Left ventricle myocardium inferior (tissue), 1 donor: ENCODE measurements at regions not wholly inside any gene's neighbourhood (a gene's known extent, or its start where the extent isn't known, plus 50 kb on each side); places are given as distances from the start of the nearest gene placed in this dataset.

Experiments used
- DNase-seq: peaks from one replicate; pipeline ENCODE4 v3.0.0-alpha.2; 2020
- H3K27ac ChIP-seq: fragments of 200-600 bp; replicated peaks from 2 replicates; pipeline ENCODE4 v1.8.0; 2021
- H3K27me3 ChIP-seq: fragments of 200-600 bp; 2 replicates; pipeline ENCODE4 v1.8.0; 2021; ENCODE audit warnings: low read depth
- H3K36me3 ChIP-seq: fragments of 200-600 bp; 2 replicates; pipeline ENCODE4 v1.8.0; 2021
- H3K4me1 ChIP-seq: fragments of 200-600 bp; 2 replicates; pipeline ENCODE4 v1.8.0; 2021
- H3K4me3 ChIP-seq: fragments of 200-600 bp; 2 replicates; pipeline ENCODE4 v1.8.0; 2021; ENCODE audit warnings: mild to moderate bottlenecking, moderate library complexity
- H3K9me3 ChIP-seq: fragments of 200-600 bp; replicated peaks from 2 replicates; pipeline ENCODE4 v1.8.0; 2021
- intact Hi-C: fragments of 100-400 bp; cut with micrococcal nuclease; formaldehyde crosslinking; loops from one replicate; pipeline ENCODE4 v1.11.0; 2022
- TF ChIP-seq, protein P1 (sequence below): fragments of 200-600 bp; IDR thresholded peaks from 2 replicates; pipeline ENCODE4 v1.8.0; 2021; ENCODE audit warnings: antibody characterized with exemption, mild to moderate bottlenecking, borderline replicate concordance
- donor health status: DM: no; HTN: yes; CAD: no; lungs with severe emphysema.

- no peak for DNase-seq
- intact Hi-C loops, result no loop called here
- TF ChIP-seq, protein P1, sequence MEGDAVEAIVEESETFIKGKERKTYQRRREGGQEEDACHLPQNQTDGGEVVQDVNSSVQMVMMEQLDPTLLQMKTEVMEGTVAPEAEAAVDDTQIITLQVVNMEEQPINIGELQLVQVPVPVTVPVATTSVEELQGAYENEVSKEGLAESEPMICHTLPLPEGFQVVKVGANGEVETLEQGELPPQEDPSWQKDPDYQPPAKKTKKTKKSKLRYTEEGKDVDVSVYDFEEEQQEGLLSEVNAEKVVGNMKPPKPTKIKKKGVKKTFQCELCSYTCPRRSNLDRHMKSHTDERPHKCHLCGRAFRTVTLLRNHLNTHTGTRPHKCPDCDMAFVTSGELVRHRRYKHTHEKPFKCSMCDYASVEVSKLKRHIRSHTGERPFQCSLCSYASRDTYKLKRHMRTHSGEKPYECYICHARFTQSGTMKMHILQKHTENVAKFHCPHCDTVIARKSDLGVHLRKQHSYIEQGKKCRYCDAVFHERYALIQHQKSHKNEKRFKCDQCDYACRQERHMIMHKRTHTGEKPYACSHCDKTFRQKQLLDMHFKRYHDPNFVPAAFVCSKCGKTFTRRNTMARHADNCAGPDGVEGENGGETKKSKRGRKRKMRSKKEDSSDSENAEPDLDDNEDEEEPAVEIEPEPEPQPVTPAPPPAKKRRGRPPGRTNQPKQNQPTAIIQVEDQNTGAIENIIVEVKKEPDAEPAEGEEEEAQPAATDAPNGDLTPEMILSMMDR, result no peak
Measured at GRCh38 chr9:80094176-80094771, 522.5 kb downstream of the TLE4 start.

GRCh38 chr9:80093695-80094094, 521.9 kb downstream of the TLE4 start:
- DNase-seq, result no peak
- H3K36me3 ChIP-seq, result no peaks in the 10 kb centered on the region
- no peak overlapping the region for H3K4me3 ChIP-seq
- TF ChIP-seq, protein P1, result no peak
- intact Hi-C loops, result no loop called here
- H3K27ac ChIP-seq, result no peak overlapping the region
- H3K9me3 ChIP-seq, result no peaks in the 10 kb centered on the region
- no peaks in the 10 kb centered on the region for H3K4me1 ChIP-seq
- H3K27me3 ChIP-seq, result peaks cover 6% of the 10 kb centered on the region

More at GRCh38 chr9:80094176-80094771, 522.5 kb downstream of the TLE4 start:
- no peaks in the 10 kb centered on the region for H3K9me3 ChIP-seq
- no peak overlapping the region for H3K27ac ChIP-seq
- peaks cover 6% of the 10 kb centered on the region for H3K27me3 ChIP-seq
- H3K4me1 ChIP-seq, result no peaks in the 10 kb centered on the region
- H3K36me3 ChIP-seq, result no peaks in the 10 kb centered on the region
- no peak overlapping the region for H3K4me3 ChIP-seq

- intact Hi-C loops, result no loop called here
- no peak for DNase-seq
- no peak overlapping the region for H3K4me3 ChIP-seq
- H3K9me3 ChIP-seq, result no peaks in the 10 kb centered on the region
- H3K36me3 ChIP-seq, result no peaks in the 10 kb centered on the region
- H3K4me1 ChIP-seq, result no peaks in the 10 kb centered on the region
- peaks cover 6% of the 10 kb centered on the region for H3K27me3 ChIP-seq
- H3K27ac ChIP-seq, result no peak overlapping the region
- TF ChIP-seq, protein P1, result no peak
Measured at GRCh38 chr9:80091526-80091925, 519.8 kb downstream of the TLE4 start.

- intact Hi-C loops, result no loop called here
- TF ChIP-seq, protein P1, result no peak
- Histone ChIP-seq H3K36me3 (no peaks in the 10 kb centered on the region), H3K4me3 (no peak overlapping the region), H3K27ac (no peak overlapping the region), H3K9me3 (no peaks in the 10 kb centered on the region), H3K4me1 (no peaks in the 10 kb centered on the region), H3K27me3 (peaks cover 6% of the 10 kb centered on the region)
- no peak for DNase-seq
Measured at GRCh38 chr9:80090317-80090716, 518.6 kb downstream of the TLE4 start.

DNA sequence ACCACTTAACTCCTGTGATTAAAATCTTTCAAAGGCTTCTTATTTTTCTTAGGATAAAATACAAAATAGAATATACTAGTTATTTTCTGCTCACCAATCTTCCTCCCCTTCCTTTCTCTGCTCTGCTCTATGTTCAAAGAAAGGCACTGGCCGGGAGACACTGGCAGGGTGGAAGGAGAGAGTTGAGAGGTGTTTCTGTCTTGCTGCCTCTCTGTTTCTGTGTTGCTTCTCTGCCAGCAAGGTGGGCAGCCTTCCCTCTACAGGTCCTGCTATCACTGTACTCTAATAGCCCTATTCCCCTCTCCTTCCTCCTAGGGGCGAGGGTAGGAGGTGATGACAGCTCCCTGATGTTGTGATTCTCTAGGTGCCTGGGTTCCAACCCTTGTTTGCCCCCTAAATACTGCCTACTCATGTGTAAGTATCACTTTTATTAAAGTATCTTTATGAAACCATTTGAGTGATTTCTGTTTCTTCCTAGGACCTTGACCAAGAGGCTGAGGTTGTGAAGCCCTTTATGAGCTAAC, 515.1 kb downstream of the TLE4 start:
- TF ChIP-seq, protein P1, result no peak
- Histone ChIP-seq H3K4me1 (no peaks in the 10 kb centered on the region), H3K27ac (no peak overlapping the region), H3K36me3 (no peaks in the 10 kb centered on the region), H3K9me3 (peaks cover 12% of the 10 kb centered on the region), H3K27me3 (peaks cover 6% of the 10 kb centered on the region), H3K4me3 (no peak overlapping the region)
- intact Hi-C loops, result no loop called here
- no peak for DNase-seq
